ENCODE measurements at regions not wholly inside any gene's neighbourhood (a gene's known extent, or its start where the extent isn't known, plus 50 kb on each side); places are given as distances from the start of the nearest gene placed in this dataset.

DNA sequence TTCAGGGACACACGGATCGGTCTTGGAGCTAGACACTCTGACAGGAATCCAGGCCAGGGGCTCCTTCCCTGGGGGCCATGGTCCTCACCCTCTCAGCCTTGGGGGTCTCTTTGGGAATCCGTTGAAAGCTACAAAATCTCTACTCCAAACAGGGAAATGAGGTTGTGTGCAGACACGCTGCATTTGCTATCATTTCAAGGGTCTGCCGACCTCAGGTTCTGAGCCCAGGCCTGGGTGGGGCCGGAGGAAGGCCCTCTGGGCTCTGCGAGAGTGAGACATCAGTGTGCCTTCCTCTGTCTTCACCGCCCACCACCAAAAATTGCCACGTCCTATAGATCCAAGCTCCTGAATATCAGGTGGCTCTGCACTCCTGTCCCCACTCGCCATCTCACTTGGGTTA is 74.4 kb upstream of the FGF3 start:
- RAD21 ChIA-PET (ENCODE audit: low non-redundant PET in 1 of 2, low total read pairs in 2 of 2, uncharacterized antibody in 2 of 2, unreplicated experiment in 2 of 2), result no interaction called here
- Histone ChIP-seq H3K27ac (ENCODE audit: low read depth, low read length) (no peak overlapping the region), H3K4me1 (ENCODE audit: control insufficient read depth in 1 of 2, insufficient read depth in 2 of 2, low read length in 2 of 2) (peaks cover 0 to 4% of the 10 kb centered on the region in 2 experiments; a peak in 1 of 4 replicates), H3K4me3 (replicated peaks in 1 of 2; ENCODE audit: low read depth in 1 of 2, low read length in 2 of 2) (no peak overlapping the region), H3K9me3 (ENCODE audit: control insufficient read depth in 1 of 2, insufficient read depth in 1 of 2, low read depth in 1 of 2, low read length in 2 of 2) (no peaks in the 10 kb centered on the region), H3K27me3 (ENCODE audit: insufficient read depth, low read length) (no peaks in the 10 kb centered on the region), H3K9ac (ENCODE audit: low read length) (no peak overlapping the region), H4K20me1 (ENCODE audit: insufficient read depth) (no peaks in the 10 kb centered on the region), H3K9me2 (ENCODE audit: insufficient read depth) (no peaks in the 10 kb centered on the region), H2AFZ (ENCODE audit: low read depth, low read length, poor library complexity, severe bottlenecking) (no peak overlapping the region), H3K79me2 (ENCODE audit: insufficient read depth, low read length) (no peaks in the 10 kb centered on the region), H3K36me3 (ENCODE audit: control insufficient read depth in 1 of 2, insufficient read depth in 2 of 2, low read length in 2 of 2) (no peaks in the 10 kb centered on the region), H3K4me2 (ENCODE audit: low read length) (no peak overlapping the region)
- intact Hi-C loops (cut with micrococcal nuclease), result no loop called here
- POLR2A ChIA-PET, result no interaction called here
- ATAC-seq, result no peak
- DNase-seq (ENCODE audit: low read depth, low spot score), result no peak
- no peak for TF ChIP-seq POLR2A (IDR thresholded peaks at IDR 0.05; ENCODE audit: borderline replicate concordance, extremely low read depth, insufficient read depth, insufficient read length)
- no peak for TF ChIP-seq POLR2AphosphoS5 (IDR thresholded peaks at IDR 0.05; ENCODE audit: low read depth, low read length)
- TF ChIP-seq, protein P1, sequence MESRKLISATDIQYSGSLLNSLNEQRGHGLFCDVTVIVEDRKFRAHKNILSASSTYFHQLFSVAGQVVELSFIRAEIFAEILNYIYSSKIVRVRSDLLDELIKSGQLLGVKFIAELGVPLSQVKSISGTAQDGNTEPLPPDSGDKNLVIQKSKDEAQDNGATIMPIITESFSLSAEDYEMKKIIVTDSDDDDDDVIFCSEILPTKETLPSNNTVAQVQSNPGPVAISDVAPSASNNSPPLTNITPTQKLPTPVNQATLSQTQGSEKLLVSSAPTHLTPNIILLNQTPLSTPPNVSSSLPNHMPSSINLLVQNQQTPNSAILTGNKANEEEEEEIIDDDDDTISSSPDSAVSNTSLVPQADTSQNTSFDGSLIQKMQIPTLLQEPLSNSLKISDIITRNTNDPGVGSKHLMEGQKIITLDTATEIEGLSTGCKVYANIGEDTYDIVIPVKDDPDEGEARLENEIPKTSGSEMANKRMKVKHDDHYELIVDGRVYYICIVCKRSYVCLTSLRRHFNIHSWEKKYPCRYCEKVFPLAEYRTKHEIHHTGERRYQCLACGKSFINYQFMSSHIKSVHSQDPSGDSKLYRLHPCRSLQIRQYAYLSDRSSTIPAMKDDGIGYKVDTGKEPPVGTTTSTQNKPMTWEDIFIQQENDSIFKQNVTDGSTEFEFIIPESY (IDR thresholded peaks at IDR 0.05; ENCODE audit: extremely low read depth, insufficient replicate concordance, low read length), result no peak
- TF ChIP-seq ZFX (IDR thresholded peaks at IDR 0.05), result no peak
- TF ChIP-seq EGR1 (IDR thresholded peaks at IDR 0.05; ENCODE audit: low read depth), result no peak
- no peak for TF ChIP-seq ELF1 (IDR thresholded peaks at IDR 0.05; ENCODE audit: borderline replicate concordance, low read depth)
- TF ChIP-seq TCF7L2 (IDR thresholded peaks at IDR 0.05; ENCODE audit: borderline replicate concordance, extremely low read depth, insufficient read depth, insufficient read length), result no peak
- no peak for TF ChIP-seq RAD21 (IDR thresholded peaks at IDR 0.05; ENCODE audit: low read depth)
- no peak for TF ChIP-seq EZH2 (IDR thresholded peaks at IDR 0.05)
- TF ChIP-seq, protein P2, sequence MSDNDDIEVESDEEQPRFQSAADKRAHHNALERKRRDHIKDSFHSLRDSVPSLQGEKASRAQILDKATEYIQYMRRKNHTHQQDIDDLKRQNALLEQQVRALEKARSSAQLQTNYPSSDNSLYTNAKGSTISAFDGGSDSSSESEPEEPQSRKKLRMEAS (IDR thresholded peaks at IDR 0.05), result no peak
- no peak for TF ChIP-seq EZH2phosphoT487 (IDR thresholded peaks at IDR 0.05; ENCODE audit: borderline replicate concordance)
- CTCF ChIA-PET, result interaction anchor here (1.0 kb wide), 2 partner anchors 16 to 298 kb away, joined by 3 read pairs; no protein-coding TSS in a partner anchor
- no TSS peak for BruUV-seq (replicated peaks)

Data from HCT116 (cell line).